HG03196 (cell line): ENCODE measurements at regions not wholly inside any gene's neighbourhood (a gene's known extent, or its start where the extent isn't known, plus 50 kb on each side); places are given as distances from the start of the nearest gene placed in this dataset.
"Not testable (repeated sequence)": the region's sequence is repeated elsewhere in the genome, so short reads cannot be mapped to it uniquely, and the experiment has no call there.

Experiments used
- ATAC-seq: cut with Tn5 transposase; IDR thresholded peaks from one replicate; pipeline ENCODE4 v1.9.1; 2021; ENCODE audit not compliant: unreplicated experiment

GRCh38 chr1:843946-844345 lies 79.8 kb upstream of the SAMD11 start:
- ATAC-seq: not testable (repeated sequence)

GRCh38 chr1:844472-845026 lies 79.2 kb upstream of the SAMD11 start:
- no peak for ATAC-seq

- not testable (repeated sequence) for ATAC-seq
Measured at GRCh38 chr1:845641-846040, 78.1 kb upstream of the SAMD11 start.

DNA sequence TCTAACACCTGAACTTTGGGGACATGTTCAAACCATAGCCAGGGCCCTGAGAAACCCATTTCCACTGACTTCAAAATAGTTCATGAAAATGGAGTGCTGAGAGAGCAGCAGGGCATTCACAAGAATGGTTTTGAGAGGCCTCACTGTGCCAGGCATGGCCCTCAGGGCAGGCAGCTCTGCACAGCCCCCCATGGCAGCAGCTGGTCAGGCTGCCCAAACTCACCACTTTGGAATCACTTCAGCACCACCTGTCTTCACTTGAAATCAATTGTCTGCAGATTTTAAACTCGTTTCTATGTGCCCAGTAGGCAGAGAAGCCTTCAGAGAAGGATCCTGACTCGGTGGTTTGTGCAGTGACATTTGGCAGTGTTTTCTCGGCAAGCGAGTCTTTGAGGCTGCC lies 73.8 kb upstream of the SAMD11 start:
- ATAC-seq: not testable (repeated sequence)

- ATAC-seq: not testable (repeated sequence)
Measured at GRCh38 chr1:850318-850717, 73.4 kb upstream of the SAMD11 start.

- ATAC-seq: not testable (repeated sequence)
Measured at GRCh38 chr1:851398-851797, 72.3 kb upstream of the SAMD11 start.

- not testable (repeated sequence) for ATAC-seq
Measured at GRCh38 chr1:851841-852240, 71.9 kb upstream of the SAMD11 start.

DNA sequence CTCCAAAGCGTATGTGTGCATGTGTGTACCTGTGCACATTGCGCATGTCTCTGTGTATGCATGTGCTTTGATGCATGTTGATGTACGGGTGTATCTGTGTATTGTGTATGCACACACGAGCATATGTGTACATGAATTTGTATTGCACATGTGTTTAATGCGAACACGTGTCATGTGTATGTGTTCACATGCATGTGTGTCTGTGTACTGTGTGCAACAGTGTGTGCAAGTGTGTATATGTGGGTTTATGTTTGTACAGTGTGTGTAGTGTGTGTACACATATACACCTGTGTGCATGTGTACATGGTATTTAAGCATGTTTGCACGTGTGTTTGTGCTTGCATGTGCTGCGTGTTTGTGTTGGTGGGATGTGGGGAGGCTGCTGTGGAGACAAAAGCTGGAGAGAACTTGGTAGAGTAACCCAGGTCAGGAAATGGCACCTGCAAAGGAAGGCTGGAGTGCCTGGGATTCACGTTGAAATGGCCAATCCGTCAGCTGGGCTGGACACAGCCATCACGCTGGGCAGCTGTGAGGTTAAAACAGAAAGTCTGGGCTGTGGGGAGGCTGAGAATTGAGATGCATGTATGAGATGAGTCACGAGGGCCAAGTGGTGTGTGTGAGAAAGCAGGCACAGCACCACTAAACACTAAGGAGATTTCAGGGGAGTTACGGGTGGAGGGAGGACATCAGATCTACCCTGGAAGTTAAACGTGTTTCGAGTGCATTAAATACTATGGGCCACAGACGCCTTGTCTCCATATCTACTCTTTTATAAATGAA lies 68.3 kb upstream of the SAMD11 start:
- not testable (repeated sequence) for ATAC-seq

GRCh38 chr1:856541-857057 lies 67.1 kb upstream of the SAMD11 start:
- not testable (repeated sequence) for ATAC-seq

- ATAC-seq: not testable (repeated sequence)
Measured at GRCh38 chr1:857926-858648, 65.6 kb upstream of the SAMD11 start.

GRCh38 chr1:858649-859041 lies 65.1 kb upstream of the SAMD11 start:
- ATAC-seq: not testable (repeated sequence)

GRCh38 chr1:860941-861340 lies 62.8 kb upstream of the SAMD11 start:
- ATAC-seq: not testable (repeated sequence)

GRCh38 chr1:861714-862113 lies 62.0 kb upstream of the SAMD11 start:
- no peak for ATAC-seq

GRCh38 chr1:862601-863000 lies 61.1 kb upstream of the SAMD11 start:
- ATAC-seq: not testable (repeated sequence)

DNA sequence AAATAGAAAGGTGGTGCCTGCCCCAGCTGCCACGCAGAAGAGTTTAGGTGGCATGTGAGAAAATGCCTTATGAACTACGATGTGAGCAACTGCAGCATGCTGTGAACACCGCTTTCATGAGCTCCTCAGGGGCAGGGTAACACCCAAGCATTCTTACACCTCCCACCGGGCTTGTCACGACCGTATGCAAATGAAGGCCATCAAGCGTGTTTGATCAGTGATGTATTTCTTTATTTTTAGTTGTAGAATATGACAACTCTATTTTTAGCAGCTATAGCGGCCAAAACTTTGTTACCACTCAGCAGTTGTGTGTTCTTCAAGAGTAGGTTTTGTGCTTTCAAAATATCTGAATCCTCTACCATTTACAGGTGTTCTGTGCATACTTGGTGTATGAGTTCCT lies 58.1 kb upstream of the SAMD11 start:
- peak; percentile 48 for ATAC-seq

GRCh38 chr1:866095-866494 lies 57.6 kb upstream of the SAMD11 start:
- no peak for ATAC-seq

- ATAC-seq: not testable (repeated sequence)
Measured at GRCh38 chr1:866631-867299, 57.0 kb upstream of the SAMD11 start.

- not testable (repeated sequence) for ATAC-seq
Measured at GRCh38 chr1:867550-867949, 56.2 kb upstream of the SAMD11 start.

GRCh38 chr1:869499-870244 lies 54.1 kb upstream of the SAMD11 start:
- ATAC-seq: no peak
